Smooth muscle cell (in vitro differentiated cells): ENCODE measurements at regions not wholly inside any gene's neighbourhood (a gene's known extent, or its start where the extent isn't known, plus 50 kb on each side); places are given as distances from the start of the nearest gene placed in this dataset.

Experiments
- DNase-seq: peaks from one replicate; lab custom pipeline; 2025; ENCODE audit not compliant: unreplicated experiment; lab: John Stamatoyannopoulos, UW
- H2AFZ ChIP-seq: fragments of 200-600 bp; sonication (generic); 2 replicates; pipeline ENCODE4 v1.6.0; 2016; ENCODE audit warnings: antibody characterized with exemption, low read depth, mild to moderate bottlenecking
- H3F3A ChIP-seq: fragments of 200-600 bp; sonication (generic); 2 replicates; pipeline ENCODE4 v1.6.0; 2017; ENCODE audit warnings: antibody characterized with exemption, low read depth
- H3K27ac ChIP-seq: fragments of 200-600 bp; sonication (generic); 2 replicates; pipeline ENCODE4 v1.5.1; 2016; ENCODE audit warnings: low read depth, mild to moderate bottlenecking
- H3K27me3 ChIP-seq: fragments of 200-600 bp; sonication (generic); 2 replicates; pipeline ENCODE4 v1.6.1; 2016; ENCODE audit warnings: low read depth, mild to moderate bottlenecking
- H3K36me3 ChIP-seq: fragments of 200-600 bp; sonication (generic); 2 replicates; pipeline ENCODE4 v1.5.1; 2016; ENCODE audit warnings: low read depth
- H3K4me1 ChIP-seq: fragments of 200-600 bp; sonication (generic); 2 replicates; pipeline ENCODE4 v1.5.1; 2016; ENCODE audit warnings: low read depth
- H3K4me2 ChIP-seq: fragments of 200-600 bp; sonication (generic); 2 replicates; pipeline ENCODE4 v1.6.0; 2016; ENCODE audit warnings: mild to moderate bottlenecking
- H3K4me3 ChIP-seq: fragments of 200-600 bp; sonication (generic); 2 replicates; pipeline ENCODE4 v1.5.1; 2016; ENCODE audit warnings: mild to moderate bottlenecking
- H3K79me2 ChIP-seq: fragments of 200-600 bp; sonication (generic); 2 replicates; pipeline ENCODE4 v1.6.0; 2016; ENCODE audit warnings: low read depth, mild to moderate bottlenecking
- H3K9ac ChIP-seq: fragments of 200-600 bp; sonication (generic); 2 replicates; pipeline ENCODE4 v1.6.0; 2016; ENCODE audit warnings: low read depth
- H3K9me3 ChIP-seq: fragments of 200-600 bp; sonication (generic); replicated peaks from 2 replicates; pipeline ENCODE4 v1.5.1; 2016; ENCODE audit warnings: low read depth
- H4K20me1 ChIP-seq: fragments of 200-600 bp; sonication (generic); 2 replicates; pipeline ENCODE4 v1.6.0; 2016; ENCODE audit warnings: low read depth
- WGBS: methylation state at CpG from one replicate; pipeline ENCODE4 v1.1.7; 2016; ENCODE audit warnings: low lambda C conversion rate; 5-methylcytosine and 5-hydroxymethylcytosine counted together
- TF ChIP-seq, protein P1 (sequence below): fragments of 200-600 bp; sonication (generic); IDR thresholded peaks from 2 replicates; pipeline ENCODE4 v1.5.1; 2017; ENCODE audit warnings: borderline replicate concordance, mild to moderate bottlenecking, antibody characterized with exemption; ENCODE audit not compliant: insufficient read depth, poor library complexity, severe bottlenecking

DNA sequence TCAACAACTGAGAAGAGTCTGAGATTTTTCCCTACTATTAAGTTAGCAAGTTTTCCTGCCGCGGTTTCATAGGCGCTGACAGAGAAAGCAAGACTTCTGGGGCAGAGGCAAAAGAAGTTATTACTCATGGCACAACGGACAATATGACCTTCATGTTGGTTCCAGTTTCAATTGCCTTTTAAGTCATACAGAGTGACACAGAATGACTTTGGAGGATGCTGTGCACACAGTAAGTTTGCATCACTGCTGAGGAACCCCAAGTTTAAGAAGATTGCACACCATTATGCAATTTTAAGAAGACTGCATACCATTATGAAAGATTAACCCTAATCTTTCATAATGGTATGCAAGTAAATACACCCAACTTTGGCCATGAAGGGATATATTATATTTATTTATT, 626.5 kb upstream of the CHORDC1 start:
- Histone ChIP-seq H2AFZ (no peak overlapping the region), H3K27ac (no peak overlapping the region), H3K4me1 (no peaks in the 10 kb centered on the region), H3K4me2 (no peak overlapping the region), H3K9me3 (no peaks in the 10 kb centered on the region), H4K20me1 (no peaks in the 10 kb centered on the region), H3K27me3 (no peaks in the 10 kb centered on the region), H3K9ac (no peak overlapping the region), H3K4me3 (no peak overlapping the region), H3F3A (no peaks in the 10 kb centered on the region), H3K36me3 (no peaks in the 10 kb centered on the region), H3K79me2 (no peaks in the 10 kb centered on the region)
- 94% methylated on average over 4 of the region's 4 CpGs for whole genome bisulfite sequencing
- DNase-seq = no peak
- TF ChIP-seq, protein P1, sequence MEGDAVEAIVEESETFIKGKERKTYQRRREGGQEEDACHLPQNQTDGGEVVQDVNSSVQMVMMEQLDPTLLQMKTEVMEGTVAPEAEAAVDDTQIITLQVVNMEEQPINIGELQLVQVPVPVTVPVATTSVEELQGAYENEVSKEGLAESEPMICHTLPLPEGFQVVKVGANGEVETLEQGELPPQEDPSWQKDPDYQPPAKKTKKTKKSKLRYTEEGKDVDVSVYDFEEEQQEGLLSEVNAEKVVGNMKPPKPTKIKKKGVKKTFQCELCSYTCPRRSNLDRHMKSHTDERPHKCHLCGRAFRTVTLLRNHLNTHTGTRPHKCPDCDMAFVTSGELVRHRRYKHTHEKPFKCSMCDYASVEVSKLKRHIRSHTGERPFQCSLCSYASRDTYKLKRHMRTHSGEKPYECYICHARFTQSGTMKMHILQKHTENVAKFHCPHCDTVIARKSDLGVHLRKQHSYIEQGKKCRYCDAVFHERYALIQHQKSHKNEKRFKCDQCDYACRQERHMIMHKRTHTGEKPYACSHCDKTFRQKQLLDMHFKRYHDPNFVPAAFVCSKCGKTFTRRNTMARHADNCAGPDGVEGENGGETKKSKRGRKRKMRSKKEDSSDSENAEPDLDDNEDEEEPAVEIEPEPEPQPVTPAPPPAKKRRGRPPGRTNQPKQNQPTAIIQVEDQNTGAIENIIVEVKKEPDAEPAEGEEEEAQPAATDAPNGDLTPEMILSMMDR = no peak

DNA sequence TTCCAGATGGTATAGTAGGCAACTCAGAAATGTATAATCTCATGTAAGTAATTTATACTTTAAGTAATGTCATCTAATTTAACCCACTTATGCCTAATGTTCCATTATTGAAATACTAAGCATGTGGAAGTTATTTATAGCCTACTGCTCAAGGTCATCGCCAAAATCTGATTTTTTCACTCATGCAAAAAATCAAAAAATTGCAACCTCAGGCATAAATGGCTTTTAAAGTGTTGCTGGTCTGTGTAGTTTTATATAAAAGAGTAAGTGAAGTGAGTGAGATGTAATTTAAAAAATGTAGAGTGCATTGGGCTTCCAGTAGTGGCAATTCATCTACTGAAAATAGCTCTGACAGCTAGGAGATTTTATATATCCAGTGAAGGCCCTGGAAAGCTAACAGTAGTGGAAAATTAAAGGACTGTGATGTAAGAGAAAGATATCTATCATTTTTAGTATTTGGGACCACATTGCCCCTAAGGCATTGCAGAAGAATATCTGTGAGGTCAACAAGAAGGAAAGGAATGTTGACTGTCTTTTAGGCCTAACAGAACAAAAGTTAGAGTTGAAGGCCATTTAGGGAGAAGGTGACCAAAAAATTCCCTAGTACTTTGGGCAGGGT, 624.5 kb upstream of the CHORDC1 start:
- Histone ChIP-seq H3K36me3 (no peaks in the 10 kb centered on the region), H3K9ac (no peak overlapping the region), H3K4me1 (no peaks in the 10 kb centered on the region), H3K27me3 (no peaks in the 10 kb centered on the region), H2AFZ (no peak overlapping the region), H4K20me1 (no peaks in the 10 kb centered on the region), H3K9me3 (no peaks in the 10 kb centered on the region), H3K27ac (no peak overlapping the region), H3F3A (no peaks in the 10 kb centered on the region), H3K79me2 (no peaks in the 10 kb centered on the region), H3K4me2 (no peak overlapping the region), H3K4me3 (no peak overlapping the region)
- TF ChIP-seq, protein P1 = no peak
- WGBS = 95% methylated on average over 1 of the region's 1 CpG
- DNase-seq = no peak

DNA sequence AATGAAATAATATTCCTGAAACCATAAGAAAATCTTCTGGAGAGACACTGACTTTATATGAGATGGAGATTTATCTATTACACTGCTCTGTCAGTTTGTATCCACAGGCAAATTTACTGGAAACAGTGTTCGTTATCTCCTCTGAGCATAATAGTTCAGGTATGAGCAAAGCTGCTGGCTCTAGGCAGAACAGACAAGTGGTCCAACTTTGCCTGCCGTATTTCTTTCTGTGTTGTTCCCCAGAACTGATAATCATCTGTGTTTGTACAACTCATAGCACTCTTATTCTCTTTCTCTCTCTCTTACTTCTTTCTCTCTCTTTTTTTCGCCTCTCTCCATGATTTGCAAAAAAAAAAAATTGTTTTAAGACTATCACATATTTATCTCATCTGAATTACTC, 623.8 kb upstream of the CHORDC1 start:
- Histone ChIP-seq H3K27me3 (no peaks in the 10 kb centered on the region), H3K4me2 (no peak overlapping the region), H3K27ac (no peak overlapping the region), H3K4me1 (no peaks in the 10 kb centered on the region), H3K79me2 (no peaks in the 10 kb centered on the region), H3K9ac (no peak overlapping the region), H3K36me3 (no peaks in the 10 kb centered on the region), H3K4me3 (no peak overlapping the region), H3K9me3 (no peaks in the 10 kb centered on the region), H4K20me1 (no peaks in the 10 kb centered on the region), H2AFZ (no peak overlapping the region), H3F3A (no peaks in the 10 kb centered on the region)
- 65% methylated on average over 3 of the region's 3 CpGs for WGBS
- no peak for DNase-seq
- TF ChIP-seq, protein P1 = no peak

DNA sequence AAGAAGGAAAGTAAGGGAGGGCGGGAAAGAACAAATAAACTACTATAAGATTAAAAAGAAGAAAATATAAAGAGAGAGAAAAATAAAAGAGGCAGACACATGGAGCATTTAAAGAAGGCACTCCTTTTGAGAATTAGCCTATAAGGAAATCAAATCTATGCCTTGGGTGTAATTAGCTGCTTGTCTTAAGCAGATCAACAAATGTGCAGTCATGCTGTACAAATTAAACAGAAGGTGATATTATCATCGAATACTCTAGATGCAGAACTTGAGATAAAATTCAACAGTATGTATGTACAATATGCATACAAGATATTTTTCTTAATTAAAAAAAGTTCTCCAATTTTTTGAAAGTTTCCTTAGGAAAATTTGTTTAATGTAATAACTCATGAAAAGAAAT, 623.0 kb upstream of the CHORDC1 start:
- H3K4me3 ChIP-seq = no peak overlapping the region
- WGBS = 77% methylated on average over 2 of the region's 2 CpGs
- DNase-seq = no peak
- no peaks in the 10 kb centered on the region for H3F3A ChIP-seq
- no peak overlapping the region for H3K9ac ChIP-seq
- H3K4me2 ChIP-seq = no peak overlapping the region
- no peak overlapping the region for H2AFZ ChIP-seq
- no peaks in the 10 kb centered on the region for H3K27me3 ChIP-seq
- no peaks in the 10 kb centered on the region for H3K9me3 ChIP-seq
- no peaks in the 10 kb centered on the region for H3K79me2 ChIP-seq
- H4K20me1 ChIP-seq = no peaks in the 10 kb centered on the region
- no peaks in the 10 kb centered on the region for H3K4me1 ChIP-seq
- TF ChIP-seq, protein P1 = no peak
- no peaks in the 10 kb centered on the region for H3K36me3 ChIP-seq
- no peak overlapping the region for H3K27ac ChIP-seq
